Activated effector memory CD4-positive, alpha-beta T cell treated with Interleukin-2 at 50 U/mL for 16 hours (primary cell): ENCODE measurements at regions not wholly inside any gene's neighbourhood (a gene's known extent, or its start where the extent isn't known, plus 50 kb on each side); places are given as distances from the start of the nearest gene placed in this dataset.

ENCODE experiments used
- DNase-seq: peaks from one replicate; pipeline ENCODE4 v3.0.0-alpha.2; 2020

DNA sequence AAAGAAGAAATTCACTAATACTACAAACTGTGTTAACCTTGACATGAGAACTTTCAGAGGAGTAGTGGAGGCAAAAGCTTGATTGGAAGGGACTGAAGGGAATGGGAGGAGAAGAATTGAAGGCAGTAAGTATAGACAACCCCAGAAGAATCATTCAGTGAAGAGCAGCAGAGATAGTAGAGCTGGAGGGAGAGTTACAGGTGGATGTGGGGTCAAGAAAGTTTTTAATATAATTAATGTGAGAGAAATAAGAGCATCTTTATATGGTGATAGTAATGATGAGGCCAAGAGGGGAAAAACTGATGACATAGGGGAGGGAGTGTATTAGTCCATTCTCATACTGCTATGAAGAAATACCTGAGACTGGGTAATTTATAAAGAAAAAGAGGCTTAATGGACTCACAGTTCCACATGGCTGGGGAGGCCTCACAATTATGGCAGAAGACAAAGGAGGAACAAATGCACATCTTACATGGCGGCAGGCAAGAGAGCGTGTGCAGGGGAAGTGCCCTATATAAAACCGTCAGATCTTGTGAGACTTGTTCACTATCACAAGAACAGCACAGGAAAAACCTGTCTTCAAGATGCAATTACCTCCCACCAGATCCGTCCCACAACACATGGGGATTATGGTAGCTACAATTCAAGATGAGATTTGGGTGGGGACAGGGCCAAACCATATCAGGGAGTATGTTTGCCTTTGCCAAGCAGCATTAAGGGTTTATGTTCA is 88.3 kb upstream of the PIK3CG start:
- no peak for DNase-seq

DNA sequence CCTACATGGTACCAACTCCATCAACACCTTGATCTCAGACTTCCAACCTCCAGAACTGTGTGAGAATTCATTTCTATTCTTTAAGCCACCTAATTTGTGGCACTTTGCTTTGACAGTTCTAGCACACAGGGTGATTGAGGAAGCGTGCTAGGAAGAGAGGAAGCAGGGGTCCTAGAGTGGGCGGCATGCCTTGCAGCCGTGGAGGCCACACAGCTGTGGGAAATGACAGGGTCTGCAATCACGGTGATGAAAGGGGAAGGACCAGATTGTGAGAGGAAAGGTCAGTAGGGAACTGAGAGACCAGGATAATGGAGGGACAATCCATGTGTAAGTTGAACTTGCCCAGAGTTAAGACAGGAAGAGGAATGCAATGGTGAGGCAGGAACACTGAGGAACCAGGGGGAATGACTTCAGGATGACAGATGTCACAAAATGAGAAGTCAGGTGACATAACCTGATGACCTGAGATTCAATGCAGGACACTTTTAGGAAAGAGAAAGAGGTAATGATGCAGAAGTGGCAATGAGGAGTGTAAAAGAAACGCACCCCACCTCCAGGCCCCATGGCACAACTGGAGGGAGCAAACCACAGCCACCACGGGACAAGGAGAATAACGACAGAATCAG is 87.3 kb upstream of the PIK3CG start:
- no peak for DNase-seq

DNA sequence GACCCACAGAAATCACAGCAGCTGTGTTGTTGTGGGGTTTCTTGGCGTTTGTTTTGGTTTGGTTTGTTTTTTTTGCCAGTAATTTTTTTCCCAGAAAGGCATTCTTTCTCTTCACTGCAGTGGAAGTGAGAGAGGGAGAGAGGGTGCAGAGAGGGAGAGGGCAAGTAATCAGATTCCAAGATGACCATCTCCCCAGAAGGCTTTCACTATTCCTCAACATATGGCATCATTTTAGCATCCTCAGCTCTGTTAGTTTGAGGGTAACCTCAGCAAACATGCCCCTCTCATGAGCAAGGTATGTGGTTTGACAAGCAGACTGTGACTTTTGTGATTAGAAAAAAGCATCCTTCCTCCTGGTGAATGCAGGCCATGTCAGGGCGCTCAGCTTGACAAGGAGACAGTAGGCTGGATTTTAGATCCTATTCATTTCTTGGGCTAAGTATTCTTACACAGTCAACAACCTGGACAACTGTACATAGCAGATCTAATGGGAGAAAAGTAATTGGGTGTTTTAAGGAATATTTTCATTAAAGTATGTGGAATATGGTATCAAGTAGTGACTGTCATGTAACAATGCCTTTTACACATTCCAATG is 86.3 kb upstream of the PIK3CG start:
- no peak for DNase-seq

DNA sequence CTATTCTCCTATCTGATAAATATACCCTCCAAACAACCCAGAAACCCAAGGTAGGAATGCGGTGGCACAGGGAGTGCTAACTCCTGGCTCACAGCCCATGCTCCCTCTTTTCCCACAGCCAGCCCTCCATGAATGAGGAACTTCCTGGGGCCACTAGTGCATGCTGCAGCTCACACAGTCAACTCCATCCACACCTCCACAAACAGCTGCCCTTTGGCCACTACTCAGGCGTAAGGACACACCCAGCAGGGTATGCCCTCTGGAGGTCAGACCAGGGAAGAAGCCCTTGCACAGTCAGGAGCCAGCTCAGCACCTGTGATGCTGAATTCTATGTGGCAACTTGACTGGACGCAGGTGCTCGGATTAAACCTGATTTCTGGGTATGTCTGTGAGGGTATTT is 85.2 kb upstream of the PIK3CG start:
- no peak for DNase-seq

DNA sequence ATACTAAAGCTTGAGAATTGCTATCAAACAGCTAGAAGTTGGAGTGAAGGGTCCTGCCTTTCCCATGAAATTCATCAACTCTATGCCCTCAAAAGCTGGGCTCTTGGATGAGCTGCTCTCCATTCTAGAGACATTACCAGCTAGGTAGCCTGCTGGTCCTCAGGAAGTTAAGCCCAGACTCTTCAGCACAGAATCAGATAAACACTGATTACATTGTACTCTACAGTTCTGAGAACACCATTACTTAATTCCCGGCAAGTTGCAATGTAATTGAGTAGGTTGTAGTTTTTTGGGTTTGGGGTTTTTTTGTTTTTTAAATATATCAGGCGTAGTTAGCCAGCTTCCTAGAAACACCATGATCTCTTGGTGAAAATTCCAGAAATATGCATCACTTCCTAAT is 84.1 kb upstream of the PIK3CG start:
- DNase-seq, result no peak

DNA sequence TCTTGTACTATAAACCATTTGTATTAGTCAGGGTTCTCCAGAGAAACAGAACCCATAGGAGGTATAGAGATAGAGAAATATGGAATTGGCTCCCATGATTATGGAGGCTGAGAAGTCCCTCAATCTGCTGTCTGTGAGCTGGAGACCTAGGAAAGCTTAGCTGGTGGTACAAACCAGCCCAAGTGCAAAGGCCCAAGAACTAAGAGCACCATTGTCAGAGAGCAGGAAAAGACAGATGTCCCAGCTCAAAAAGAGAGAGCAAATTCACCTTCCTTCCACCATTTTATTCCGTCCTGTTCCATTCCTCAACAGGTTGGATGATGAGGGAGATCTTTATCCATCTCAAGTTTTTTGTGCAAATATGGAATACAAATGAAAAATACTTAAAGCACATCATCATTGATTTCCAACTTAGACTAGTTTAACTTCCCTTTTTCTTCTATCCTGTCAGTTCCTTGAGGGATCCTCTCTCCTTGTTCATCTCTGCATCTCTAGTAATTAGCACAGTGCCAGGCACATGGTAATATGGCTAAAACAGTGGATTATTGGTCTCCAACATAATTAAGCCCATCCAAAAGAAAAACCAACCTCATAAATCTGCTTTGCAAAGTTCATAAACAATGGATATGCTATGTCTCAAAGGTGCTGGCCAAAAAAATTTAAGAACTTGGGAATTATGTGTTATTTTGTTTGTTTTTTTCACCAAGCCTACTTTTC is 83.1 kb upstream of the PIK3CG start:
- DNase-seq, result no peak

DNA sequence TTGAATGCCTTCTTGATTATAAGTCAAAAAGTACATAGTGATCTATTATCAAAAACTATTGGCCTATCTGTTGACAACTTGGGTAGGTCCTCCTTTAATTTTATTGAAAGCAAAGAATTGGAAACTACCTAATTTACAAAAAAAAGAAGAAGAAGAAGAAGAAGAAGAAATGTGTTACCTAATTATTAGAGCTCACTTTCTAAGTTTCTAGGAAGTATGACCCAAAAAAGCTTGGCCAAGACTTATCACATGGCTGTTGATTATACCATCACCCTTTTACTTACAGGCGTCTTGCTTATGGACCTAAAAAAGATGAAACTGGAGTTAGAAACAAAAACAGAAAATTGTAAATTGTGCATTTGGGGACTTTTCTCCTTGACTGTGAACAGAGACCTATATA is 81.8 kb upstream of the PIK3CG start:
- DNase-seq, result no peak

DNA sequence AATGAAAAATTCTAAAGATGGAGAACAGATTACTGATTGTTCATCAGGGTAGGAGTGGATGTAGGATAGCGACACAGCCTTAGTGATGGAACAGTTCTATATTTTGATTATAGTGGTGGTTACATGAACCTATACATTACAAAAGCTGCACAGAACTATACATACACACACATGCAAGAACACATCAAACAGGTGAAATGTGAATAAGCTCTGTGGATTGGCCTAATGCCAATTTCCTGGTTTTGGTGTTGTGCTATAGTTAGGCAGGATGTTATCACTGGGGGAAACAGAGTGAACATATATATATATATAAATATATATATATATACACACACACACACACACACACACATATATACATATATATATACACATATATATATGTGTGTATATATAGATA is 76.4 kb upstream of the PIK3CG start:
- DNase-seq, result no peak

DNA sequence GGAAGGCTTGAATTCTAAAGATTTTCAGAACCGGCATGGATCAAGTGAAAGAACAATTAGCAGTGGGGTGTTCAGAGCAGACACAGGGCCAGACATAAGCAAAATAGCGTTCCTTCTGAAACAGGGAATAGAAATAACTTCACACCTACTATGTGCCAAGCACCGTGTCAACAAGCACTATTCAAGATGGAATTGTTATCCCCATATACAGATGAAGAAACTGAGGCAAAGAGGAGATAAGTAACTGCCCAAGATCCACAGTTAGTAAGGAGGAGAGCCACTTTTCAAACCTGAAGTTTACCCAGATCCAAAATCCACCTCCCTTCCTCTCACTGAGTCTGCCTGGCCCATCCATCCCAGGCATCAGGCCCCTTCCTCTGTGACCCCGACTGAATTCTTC is 73.6 kb upstream of the PIK3CG start:
- no peak for DNase-seq

DNA sequence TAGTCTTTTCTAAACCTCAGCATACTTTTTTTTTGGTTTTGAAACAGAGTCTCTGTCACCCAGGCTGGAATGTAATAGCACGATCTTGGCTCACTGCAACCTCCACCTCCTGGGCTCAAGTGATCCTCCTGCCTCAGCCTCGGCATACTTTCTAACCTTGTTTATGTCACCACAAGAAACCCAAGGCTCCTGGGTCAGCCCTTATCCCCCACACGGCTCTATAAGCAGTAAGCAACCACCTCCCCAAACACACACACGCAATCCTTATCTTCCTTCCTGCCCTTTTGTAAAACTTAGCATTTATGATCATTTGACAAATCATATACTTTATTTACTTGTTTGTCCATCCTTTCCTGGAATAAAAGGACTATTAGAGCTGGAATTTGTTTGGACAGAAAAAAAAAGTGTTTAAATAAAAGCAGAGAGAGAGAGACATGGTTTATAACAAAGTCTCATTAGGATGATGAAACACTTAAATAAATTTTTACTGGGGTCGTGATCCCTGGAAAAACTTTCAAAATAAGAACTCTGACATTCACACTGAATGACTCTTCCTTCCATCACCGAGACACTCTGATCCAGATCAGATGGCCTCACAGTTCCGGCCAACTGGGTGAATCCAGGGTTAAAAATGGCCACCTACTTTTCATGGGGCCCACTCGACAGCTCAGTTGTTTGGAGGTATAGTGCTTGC is 72.7 kb upstream of the PIK3CG start:
- no peak for DNase-seq

DNA sequence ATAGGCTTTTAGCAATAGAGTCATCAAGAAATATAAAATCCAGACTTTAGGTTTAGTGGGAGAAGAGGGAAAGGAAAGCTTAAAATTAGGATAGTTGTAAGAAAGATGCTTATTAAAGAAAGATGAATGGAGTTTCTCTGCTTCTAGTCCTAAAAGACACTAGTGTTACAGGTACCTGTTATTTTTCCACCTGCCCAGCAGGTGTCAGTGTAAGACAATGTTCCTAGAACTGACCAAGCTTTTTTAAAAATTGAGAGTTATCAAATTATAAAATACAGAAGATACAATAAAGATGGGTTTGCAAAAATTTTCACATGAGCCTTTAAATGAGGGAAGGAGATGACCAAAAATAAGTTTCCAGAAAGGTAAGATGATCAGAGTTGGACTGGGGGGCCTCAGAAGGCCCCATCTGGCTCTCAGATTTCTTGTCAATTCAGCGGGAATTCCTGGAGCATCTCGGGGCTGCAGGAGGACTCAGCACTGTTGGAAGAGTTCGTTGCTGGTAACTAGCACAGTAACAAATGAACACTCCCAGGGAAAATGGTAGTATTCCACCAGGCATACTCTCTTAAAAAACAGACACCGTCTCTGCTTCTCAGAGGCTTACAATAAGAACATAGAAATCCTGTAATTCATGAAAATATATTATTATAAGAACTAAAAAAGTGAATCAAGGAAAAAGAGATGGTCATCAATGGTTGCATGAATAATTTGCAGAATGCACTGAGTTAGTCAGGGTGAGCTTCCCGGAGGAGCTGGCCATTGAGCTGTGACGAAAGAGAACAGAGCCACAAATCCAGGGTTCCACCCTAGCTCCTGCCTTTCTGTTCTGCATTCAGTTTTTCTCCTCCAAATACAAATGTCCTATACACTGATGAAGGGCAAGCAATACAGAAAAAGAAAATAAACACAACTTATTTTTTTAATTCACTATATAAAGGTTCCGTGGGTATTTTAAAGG is 71.8 kb upstream of the PIK3CG start:
- no peak for DNase-seq

DNA sequence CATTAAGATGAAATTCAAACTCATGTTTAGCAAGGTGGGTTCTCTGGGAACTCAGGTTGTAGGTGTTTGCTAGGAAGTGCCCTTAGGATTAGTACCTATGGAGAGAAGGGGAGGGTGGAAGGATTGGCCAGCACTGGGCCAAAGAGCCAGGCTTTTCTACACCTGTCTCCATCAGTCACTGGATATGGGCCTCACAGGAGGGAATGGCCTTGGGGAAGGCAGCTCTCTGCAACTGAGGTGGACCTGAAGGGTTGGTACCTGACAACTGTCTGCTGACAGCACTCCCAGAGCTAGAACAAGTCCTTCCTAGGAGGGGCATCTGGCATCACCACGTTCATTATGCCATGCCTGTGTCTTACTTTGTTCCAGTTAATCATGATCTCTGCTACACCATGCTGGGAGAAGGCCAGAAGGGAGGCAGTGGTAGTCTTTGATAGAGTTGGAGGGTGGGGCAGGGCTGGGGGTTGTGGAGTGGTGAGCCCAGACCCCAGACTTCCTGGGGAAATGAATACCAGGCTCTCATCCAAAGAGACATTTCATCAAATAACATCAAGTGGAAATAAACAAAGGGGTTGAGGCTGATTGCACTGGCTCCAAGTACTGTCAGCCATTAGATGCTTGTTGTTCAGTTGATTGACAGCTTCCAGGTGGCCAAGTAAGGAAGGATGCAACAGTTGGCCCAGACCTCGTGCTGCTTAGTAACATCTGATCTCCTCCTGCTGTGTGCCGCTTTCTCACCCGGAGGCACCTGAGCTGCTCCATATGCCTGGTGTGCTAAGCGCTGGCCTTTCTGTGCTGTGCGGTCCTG is 70.6 kb upstream of the PIK3CG start:
- DNase-seq, result no peak

DNA sequence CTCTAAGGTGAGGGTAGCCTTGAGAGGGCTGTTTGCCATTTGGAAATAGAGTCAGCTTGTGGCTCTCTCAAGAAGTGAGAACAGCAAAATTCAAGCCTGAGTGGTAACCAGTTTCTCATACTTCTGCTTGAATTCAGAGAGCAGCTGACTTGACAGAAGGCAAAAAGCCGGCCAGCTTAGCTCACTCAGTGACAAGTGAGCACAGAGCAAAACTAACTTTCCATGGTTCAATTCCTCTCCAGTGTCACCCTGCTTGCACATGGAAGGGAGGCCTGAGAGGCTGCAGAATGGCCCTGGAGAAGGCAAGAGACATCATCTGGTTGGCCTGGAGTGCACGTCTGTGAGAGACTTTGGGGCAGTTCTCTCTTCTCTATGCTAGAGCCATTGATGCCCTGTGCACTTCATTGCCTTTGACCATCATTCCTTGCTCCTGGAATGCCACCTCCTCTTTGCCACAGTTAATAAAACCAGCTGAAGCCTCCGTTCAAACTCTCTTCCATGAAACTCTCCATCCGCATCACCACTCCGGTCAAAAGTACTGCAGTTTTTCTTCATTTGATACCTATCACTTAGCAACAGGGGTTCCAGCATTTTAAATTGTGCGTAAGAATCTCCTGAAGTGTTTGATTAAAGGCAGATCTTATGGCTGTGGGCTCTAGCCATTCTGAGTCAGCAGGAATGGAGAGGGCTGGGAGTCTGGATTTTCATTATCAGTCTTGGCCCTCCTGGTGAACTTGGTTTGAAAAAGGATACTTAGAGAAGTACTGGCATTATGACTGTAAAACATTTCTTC is 69.8 kb upstream of the PIK3CG start:
- no peak for DNase-seq

DNA sequence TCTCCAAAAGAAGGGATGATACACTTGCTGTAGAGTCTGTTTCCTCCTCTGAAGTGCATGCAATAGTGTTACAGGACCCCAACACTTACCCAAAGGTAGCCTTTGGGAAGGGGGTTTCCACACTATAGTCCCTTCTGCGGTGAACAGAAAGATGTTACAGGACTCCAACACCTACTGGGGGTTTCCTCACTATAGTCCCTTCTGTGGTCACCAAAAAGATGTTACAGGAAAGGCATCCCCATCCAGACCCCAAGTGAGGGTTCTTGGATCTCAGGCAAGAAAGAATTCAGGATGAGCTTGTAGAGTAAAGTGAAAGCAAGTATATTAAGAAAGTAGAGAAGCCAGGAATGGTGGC is 69.2 kb upstream of the PIK3CG start:
- DNase-seq, result no peak

DNA sequence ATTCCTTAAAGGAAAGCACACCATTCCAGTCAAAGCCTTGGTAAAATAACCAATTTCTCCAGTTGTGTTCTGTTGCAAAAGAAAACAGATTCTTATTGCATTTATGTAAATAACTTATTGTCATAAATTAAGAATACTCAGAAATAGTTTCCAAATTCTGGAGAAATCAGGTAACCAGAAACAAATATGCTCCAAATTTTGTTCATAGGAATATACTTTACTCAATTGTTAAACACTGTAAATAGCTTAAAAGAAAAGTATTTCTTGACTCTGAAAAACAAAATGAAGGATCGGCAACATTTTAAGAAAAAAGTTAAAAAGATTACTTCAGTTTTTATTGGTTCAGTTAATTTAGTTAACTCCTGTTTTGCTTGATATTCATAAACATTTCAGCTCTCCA is 67.1 kb upstream of the PIK3CG start:
- no peak for DNase-seq

DNA sequence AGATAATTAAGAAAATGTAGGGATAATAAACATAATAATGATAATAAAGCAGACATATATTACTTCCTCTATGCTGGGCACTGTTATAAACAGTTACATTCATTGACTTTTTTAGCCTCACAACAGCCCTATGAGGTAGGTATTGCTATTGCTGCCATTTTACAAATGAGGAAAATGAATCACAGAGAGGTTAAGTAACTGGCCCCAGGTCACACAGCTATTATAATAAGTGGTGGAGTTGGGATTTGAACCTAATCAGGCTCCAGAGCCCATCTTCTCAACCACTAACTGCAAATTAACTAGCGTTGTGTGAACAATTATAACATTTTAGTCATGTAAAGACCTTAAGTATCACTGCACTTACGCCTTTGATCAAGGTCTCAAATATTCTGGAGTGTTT is 62.5 kb upstream of the PIK3CG start:
- no peak for DNase-seq

DNA sequence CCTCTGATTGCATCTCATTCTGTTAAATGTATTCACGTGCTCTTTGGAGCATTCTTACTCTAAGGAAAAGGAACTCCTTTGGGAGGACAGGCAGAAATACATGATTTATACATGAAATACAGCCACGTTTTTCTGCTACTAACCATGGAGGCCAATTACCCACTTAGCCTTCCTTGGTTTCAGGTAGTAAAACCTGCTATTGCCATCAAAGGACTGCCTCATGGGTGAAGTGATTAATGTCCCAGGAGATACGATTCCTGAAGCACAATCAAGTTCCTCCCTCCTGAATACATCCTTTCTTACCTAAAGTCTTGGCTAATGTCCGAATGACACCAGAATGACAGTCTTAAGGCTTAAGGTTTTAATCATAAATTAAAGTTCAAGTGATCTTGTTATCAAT is 58.5 kb upstream of the PIK3CG start:
- no peak for DNase-seq

DNA sequence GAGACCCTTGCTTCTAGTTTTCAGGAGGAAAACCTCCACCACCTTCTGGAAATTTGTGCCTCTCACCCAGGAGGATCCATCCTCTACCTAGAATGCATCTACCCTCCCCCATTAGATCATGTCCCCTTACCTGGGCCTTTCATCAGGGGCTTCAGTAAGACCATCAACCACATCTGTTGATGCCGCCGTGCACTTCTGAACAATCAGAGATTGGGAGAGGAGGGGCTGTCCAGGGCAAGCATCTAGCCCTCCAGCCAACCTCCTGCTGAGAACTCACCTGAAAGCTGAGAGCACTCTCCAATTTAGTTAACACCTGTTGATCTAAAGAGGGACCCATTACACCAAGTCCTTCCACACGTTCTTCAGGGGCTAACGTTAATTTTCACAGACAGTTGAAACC is 57.6 kb upstream of the PIK3CG start:
- DNase-seq, result no peak

DNA sequence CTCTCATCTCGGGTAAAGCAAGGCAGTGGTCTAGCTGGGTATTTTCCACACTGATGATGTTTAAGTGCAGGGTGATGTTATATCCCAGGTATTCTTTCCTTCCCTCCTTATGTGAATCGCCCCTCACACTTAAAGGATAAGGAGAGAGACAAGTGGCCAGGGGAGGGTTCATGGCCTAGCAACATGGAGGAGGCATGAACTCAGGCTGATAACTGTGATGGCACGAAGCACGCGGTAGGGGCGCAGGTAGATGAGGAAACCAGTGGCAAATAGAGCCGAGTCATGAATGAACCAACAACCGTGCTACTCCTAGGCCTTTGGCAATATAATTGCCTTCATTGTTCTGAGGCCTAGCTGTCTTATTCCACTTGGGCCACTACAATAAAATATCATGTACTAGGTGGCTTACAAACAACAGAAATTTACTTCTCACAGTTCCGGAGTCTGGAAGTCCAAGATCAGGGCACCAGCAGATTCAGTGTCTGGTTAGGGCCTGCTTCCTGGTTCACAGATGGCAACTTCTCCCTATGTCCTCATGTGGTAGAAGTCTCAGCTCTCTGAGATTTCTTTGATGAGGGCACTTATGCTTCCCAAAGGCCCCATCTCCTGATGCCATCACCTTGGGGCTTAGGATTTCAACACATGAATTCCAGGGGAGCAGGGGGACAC is 56.0 kb upstream of the PIK3CG start:
- no peak for DNase-seq

DNA sequence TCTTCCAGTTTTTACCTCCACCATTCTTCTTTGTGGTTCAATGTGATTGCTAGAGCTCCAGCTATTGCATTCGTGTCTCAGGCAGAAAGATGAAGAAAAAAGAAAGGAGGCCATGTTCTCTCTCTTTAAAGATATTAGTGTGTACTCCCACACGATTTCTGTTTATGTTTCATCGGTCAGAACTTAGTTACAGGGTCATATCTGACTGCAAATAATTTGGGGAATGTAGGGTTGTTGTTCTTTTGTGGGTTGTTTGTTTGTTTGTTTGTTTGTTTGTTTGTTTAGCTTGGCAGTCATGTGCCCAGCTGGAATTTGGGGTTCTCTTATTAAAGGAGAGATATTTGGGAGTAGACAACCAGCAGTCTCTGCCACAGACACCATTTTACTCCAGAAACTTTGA is 53.6 kb upstream of the PIK3CG start:
- no peak for DNase-seq
